ENCODE measurements at regions not wholly inside any gene's neighbourhood (a gene's known extent, or its start where the extent isn't known, plus 50 kb on each side); places are given as distances from the start of the nearest gene placed in this dataset.
"Not testable (repeated sequence)": the region's sequence is repeated elsewhere in the genome, so short reads cannot be mapped to it uniquely, and the experiment has no call there.

GRCh38 chr7:112979055-112979454 is 107.6 kb downstream of the GPR85 start:
- TF ChIP-seq CTCF (IDR thresholded peaks at IDR 0.05); POLR2A (IDR thresholded peaks at IDR 0.05); POLR2AphosphoS5 (IDR thresholded peaks at IDR 0.05); EP300 (IDR thresholded peaks at IDR 0.05; ENCODE audit: low read depth): not testable (repeated sequence)
